RPMI7951 (cell line): ENCODE measurements at regions not wholly inside any gene's neighbourhood (a gene's known extent, or its start where the extent isn't known, plus 50 kb on each side); places are given as distances from the start of the nearest gene placed in this dataset.
"Not testable (repeated sequence)": the region's sequence is repeated elsewhere in the genome, so short reads cannot be mapped to it uniquely, and the experiment has no call there.

Experiments used
- DNase-seq: peaks from one replicate; pipeline ENCODE4 v3.0.0-alpha.2; 2012; ENCODE audit warnings: low read depth

- DNase-seq, result no peak
These were observed 156.8 kb downstream of the FOXD2 start for GRCh38 chr1:47594627-47595026.

GRCh38 chr1:47596328-47596727 lies 158.5 kb downstream of the FOXD2 start:
- no peak for DNase-seq

GRCh38 chr1:47598357-47598756 lies 160.5 kb downstream of the FOXD2 start:
- no peak for DNase-seq

- no peak for DNase-seq
These were observed 161.9 kb downstream of the FOXD2 start for GRCh38 chr1:47599777-47600176.

- DNase-seq, result not testable (repeated sequence)
These were observed 164.6 kb downstream of the FOXD2 start for GRCh38 chr1:47602491-47602890.

- not testable (repeated sequence) for DNase-seq
These were observed 167.0 kb downstream of the FOXD2 start for GRCh38 chr1:47604869-47605268.

GRCh38 chr1:47608296-47608875 lies 170.5 kb downstream of the FOXD2 start:
- DNase-seq, result no peak

GRCh38 chr1:47611992-47612391 lies 174.1 kb downstream of the FOXD2 start:
- no peak for DNase-seq

GRCh38 chr1:47612819-47613218 lies 175.0 kb downstream of the FOXD2 start:
- no peak for DNase-seq

GRCh38 chr1:47616036-47616435 lies 178.2 kb downstream of the FOXD2 start:
- no peak for DNase-seq

GRCh38 chr1:47616906-47617305 lies 179.1 kb downstream of the FOXD2 start:
- no peak for DNase-seq

GRCh38 chr1:47617381-47618221 lies 179.8 kb downstream of the FOXD2 start:
- DNase-seq, result no peak

GRCh38 chr1:47618222-47618720 lies 180.4 kb downstream of the FOXD2 start:
- DNase-seq, result no peak

- no peak for DNase-seq
These were observed 181.0 kb downstream of the FOXD2 start for GRCh38 chr1:47618830-47619229.

GRCh38 chr1:47621483-47621882 lies 183.6 kb downstream of the FOXD2 start:
- no peak for DNase-seq

GRCh38 chr1:47621977-47622376 lies 184.1 kb downstream of the FOXD2 start:
- DNase-seq, result peak; percentile 4

- no peak for DNase-seq
These were observed 185.1 kb downstream of the FOXD2 start for GRCh38 chr1:47622776-47623556.

GRCh38 chr1:47623557-47623940 lies 185.7 kb downstream of the FOXD2 start:
- DNase-seq, result no peak

- peak; percentile 6 for DNase-seq
These were observed 186.7 kb downstream of the FOXD2 start for GRCh38 chr1:47624531-47624930.

- DNase-seq, result no peak
These were observed 189.2 kb downstream of the FOXD2 start for GRCh38 chr1:47627016-47627415.

GRCh38 chr1:47627471-47628370 lies 189.9 kb downstream of the FOXD2 start:
- no peak for DNase-seq
